Thyroid gland (tissue), 4 donors: ENCODE measurements at regions not wholly inside any gene's neighbourhood (a gene's known extent, or its start where the extent isn't known, plus 50 kb on each side); places are given as distances from the start of the nearest gene placed in this dataset.

Experiments
- POLR2A ChIP-seq, 2 donors: fragments of 450-650 bp; IDR thresholded peaks; one replicate each; pipeline ENCODE4 v1.6.1; 2017; ENCODE audit warnings: antibody characterized with exemption in 2 of 2, mild to moderate bottlenecking in 2 of 2, moderate library complexity in 1 of 2
- TF ChIP-seq, protein P1 (sequence below), 6 experiments: fragments of 200-600 bp in 3 of 6; fragments of 450-650 bp in 3 of 6; sonication (generic) in 3 of 6; IDR thresholded peaks; one replicate each; pipeline ENCODE4 v1.5.1; 2016 to 2019; ENCODE audit warnings: antibody characterized with exemption in 6 of 6, mild to moderate bottlenecking in 2 of 6, inconsistent platforms in 1 of 6, moderate library complexity in 1 of 6

DNA sequence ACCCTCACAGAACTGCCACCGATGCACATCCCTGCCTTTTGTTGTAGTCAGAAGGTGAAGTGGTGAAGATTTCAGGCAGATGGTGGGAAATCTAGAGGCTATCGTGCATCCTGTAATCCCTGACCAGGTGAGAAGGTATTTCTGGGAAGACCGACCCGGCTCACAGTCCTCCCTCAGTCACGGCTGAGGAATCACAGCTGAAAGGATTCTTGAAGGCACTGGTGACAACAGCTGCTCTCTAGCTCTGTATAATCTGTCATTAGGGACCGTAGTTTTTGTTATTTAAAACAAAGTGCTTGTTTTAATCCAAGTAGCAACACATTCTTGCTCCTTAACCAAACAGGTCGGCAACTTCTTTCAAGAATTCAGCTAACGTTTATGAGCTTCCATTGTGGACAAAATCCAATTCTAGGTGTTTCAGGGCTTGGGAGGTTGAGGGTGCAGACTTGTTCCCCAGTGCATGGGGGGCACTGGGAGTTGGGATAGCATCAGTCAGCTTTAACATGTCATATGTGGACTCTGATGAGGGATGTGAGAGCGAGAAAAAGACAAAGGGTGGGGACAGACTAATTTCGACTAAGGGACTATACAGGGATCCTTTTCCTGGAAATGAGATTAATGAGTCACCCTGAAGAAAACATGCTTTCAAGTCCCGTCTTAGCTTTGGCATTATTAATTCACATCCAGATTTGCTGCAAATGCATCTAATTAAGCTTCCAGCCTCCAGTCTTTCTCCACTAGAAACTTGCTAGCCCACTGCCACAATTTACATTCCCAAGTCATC, 141.0 kb upstream of the RASGRP1 start:
- TF ChIP-seq, protein P1, sequence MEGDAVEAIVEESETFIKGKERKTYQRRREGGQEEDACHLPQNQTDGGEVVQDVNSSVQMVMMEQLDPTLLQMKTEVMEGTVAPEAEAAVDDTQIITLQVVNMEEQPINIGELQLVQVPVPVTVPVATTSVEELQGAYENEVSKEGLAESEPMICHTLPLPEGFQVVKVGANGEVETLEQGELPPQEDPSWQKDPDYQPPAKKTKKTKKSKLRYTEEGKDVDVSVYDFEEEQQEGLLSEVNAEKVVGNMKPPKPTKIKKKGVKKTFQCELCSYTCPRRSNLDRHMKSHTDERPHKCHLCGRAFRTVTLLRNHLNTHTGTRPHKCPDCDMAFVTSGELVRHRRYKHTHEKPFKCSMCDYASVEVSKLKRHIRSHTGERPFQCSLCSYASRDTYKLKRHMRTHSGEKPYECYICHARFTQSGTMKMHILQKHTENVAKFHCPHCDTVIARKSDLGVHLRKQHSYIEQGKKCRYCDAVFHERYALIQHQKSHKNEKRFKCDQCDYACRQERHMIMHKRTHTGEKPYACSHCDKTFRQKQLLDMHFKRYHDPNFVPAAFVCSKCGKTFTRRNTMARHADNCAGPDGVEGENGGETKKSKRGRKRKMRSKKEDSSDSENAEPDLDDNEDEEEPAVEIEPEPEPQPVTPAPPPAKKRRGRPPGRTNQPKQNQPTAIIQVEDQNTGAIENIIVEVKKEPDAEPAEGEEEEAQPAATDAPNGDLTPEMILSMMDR (IDR thresholded peaks at IDR 0.05), result no peak
- TF ChIP-seq POLR2A (IDR thresholded peaks at IDR 0.05), result no peak
